ENCODE measurements at regions not wholly inside any gene's neighbourhood (a gene's known extent, or its start where the extent isn't known, plus 50 kb on each side); places are given as distances from the start of the nearest gene placed in this dataset.

- no peak overlapping the region for H3K4me3 ChIP-seq (ENCODE audit: low read depth, low read length, poor library complexity, severe bottlenecking)
- BruUV-seq (replicated peaks) = no TSS peak
- H3K36me3 ChIP-seq (ENCODE audit: insufficient read depth, low read length, poor library complexity, severe bottlenecking) = no peaks in the 10 kb centered on the region
- ChIA-PET CTCF (no interaction called here), POLR2A (ENCODE audit: low non-redundant PET) (no interaction called here)
- intact Hi-C loops (cut with micrococcal nuclease; ENCODE audit: unreplicated experiment) = no loop called here
- no peak overlapping the region for H3K27ac ChIP-seq (ENCODE audit: low read depth, low read length, poor library complexity, severe bottlenecking)
- H3K27me3 ChIP-seq (replicated peaks; ENCODE audit: insufficient read depth, low read depth, low read length, poor library complexity) = no peaks in the 10 kb centered on the region
- no peak for DNase-seq (ENCODE audit: low spot score)
- H3K4me1 ChIP-seq (ENCODE audit: insufficient read depth, low read length, poor library complexity, severe bottlenecking) = no peaks in the 10 kb centered on the region
- no peak for TF ChIP-seq EZH2 (IDR thresholded peaks at IDR 0.05; ENCODE audit: borderline replicate concordance, low read depth, low read length, poor library complexity, severe bottlenecking)
- TF ChIP-seq CTCF (conservative IDR thresholded peaks at IDR 0.05; ENCODE audit: low read depth, low read length) = no peak
- no peaks in the 10 kb centered on the region for H3K9me3 ChIP-seq (ENCODE audit: low read depth, low read length, poor library complexity, severe bottlenecking)
Observed at GRCh38 chr6:54587277-54587676, 259.3 kb upstream of the FAM83B start.

- no peak overlapping the region for H3K27ac ChIP-seq (ENCODE audit: low read depth, low read length, poor library complexity, severe bottlenecking)
- no peak overlapping the region for H3K4me3 ChIP-seq (ENCODE audit: low read depth, low read length, poor library complexity, severe bottlenecking)
- ChIA-PET CTCF (no interaction called here), POLR2A (ENCODE audit: low non-redundant PET) (no interaction called here)
- no peaks in the 10 kb centered on the region for H3K4me1 ChIP-seq (ENCODE audit: insufficient read depth, low read length, poor library complexity, severe bottlenecking)
- H3K9me3 ChIP-seq (ENCODE audit: low read depth, low read length, poor library complexity, severe bottlenecking) = no peaks in the 10 kb centered on the region
- BruUV-seq (replicated peaks) = no TSS peak
- H3K27me3 ChIP-seq (replicated peaks; ENCODE audit: insufficient read depth, low read depth, low read length, poor library complexity) = no peaks in the 10 kb centered on the region
- intact Hi-C loops (cut with micrococcal nuclease; ENCODE audit: unreplicated experiment) = no loop called here
- no peak for DNase-seq (ENCODE audit: low spot score)
- no peaks in the 10 kb centered on the region for H3K36me3 ChIP-seq (ENCODE audit: insufficient read depth, low read length, poor library complexity, severe bottlenecking)
- TF ChIP-seq EZH2 (IDR thresholded peaks at IDR 0.05; ENCODE audit: borderline replicate concordance, low read depth, low read length, poor library complexity, severe bottlenecking) (no peak), CTCF (conservative IDR thresholded peaks at IDR 0.05; ENCODE audit: low read depth, low read length) (no peak)
Observed at GRCh38 chr6:54588176-54588575, 258.4 kb upstream of the FAM83B start.

GRCh38 chr6:54595844-54596243, 250.7 kb upstream of the FAM83B start:
- H3K9me3 ChIP-seq (ENCODE audit: low read depth, low read length, poor library complexity, severe bottlenecking) = no peaks in the 10 kb centered on the region
- no peak overlapping the region for H3K27ac ChIP-seq (ENCODE audit: low read depth, low read length, poor library complexity, severe bottlenecking)
- BruUV-seq (replicated peaks) = no TSS peak
- no peak for TF ChIP-seq CTCF (conservative IDR thresholded peaks at IDR 0.05; ENCODE audit: low read depth, low read length)
- ChIA-PET POLR2A (ENCODE audit: low non-redundant PET) (no interaction called here), CTCF (no interaction called here)
- H3K4me1 ChIP-seq (ENCODE audit: insufficient read depth, low read length, poor library complexity, severe bottlenecking) = peaks cover 3% of the 10 kb centered on the region
- no peak overlapping the region for H3K4me3 ChIP-seq (ENCODE audit: low read depth, low read length, poor library complexity, severe bottlenecking)
- H3K36me3 ChIP-seq (ENCODE audit: insufficient read depth, low read length, poor library complexity, severe bottlenecking) = no peaks in the 10 kb centered on the region
- DNase-seq (ENCODE audit: low spot score) = no peak
- no peaks in the 10 kb centered on the region for H3K27me3 ChIP-seq (replicated peaks; ENCODE audit: insufficient read depth, low read depth, low read length, poor library complexity)
- intact Hi-C loops (cut with micrococcal nuclease; ENCODE audit: unreplicated experiment) = no loop called here
